ENCODE measurements at regions not wholly inside any gene's neighbourhood (a gene's known extent, or its start where the extent isn't known, plus 50 kb on each side); places are given as distances from the start of the nearest gene placed in this dataset.

DNA sequence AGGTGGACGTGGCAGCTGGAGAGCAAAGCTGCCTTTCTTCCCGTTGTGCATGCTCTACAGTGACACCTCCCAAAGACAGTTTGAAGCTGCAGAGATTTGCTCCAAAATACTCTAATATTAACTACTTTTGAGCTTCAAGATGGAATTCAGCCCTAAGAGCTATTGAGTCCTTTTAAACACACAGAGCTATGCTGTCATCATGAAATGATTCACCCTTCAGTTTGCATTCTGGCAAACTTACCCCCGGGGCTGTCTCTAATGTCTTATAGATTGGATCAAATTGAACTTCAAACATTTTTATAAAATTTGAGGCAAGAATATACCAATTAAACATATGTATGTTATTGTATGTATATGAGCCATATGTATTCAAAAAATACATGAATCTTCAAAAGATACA, 110.7 kb upstream of the EFEMP1 start:
- Histone ChIP-seq H3K79me2 (ENCODE audit: control insufficient read depth, insufficient read depth, low read length) (no peaks in the 10 kb centered on the region), H4K20me1 (ENCODE audit: control insufficient read depth, extremely low read depth, insufficient read depth, low read length) (no peaks in the 10 kb centered on the region), H3K9ac (ENCODE audit: control insufficient read depth, extremely low read depth, insufficient read depth, low read length) (no peak overlapping the region), H3K4me2 (ENCODE audit: control insufficient read depth, extremely low read depth, insufficient read depth, low read depth, low read length) (no peak overlapping the region), H3K36me3 (ENCODE audit: control insufficient read depth in 2 of 2, extremely low read depth in 1 of 2, insufficient read depth in 2 of 2, low read length in 2 of 2) (no peaks in the 10 kb centered on the region), H3K9me3 (ENCODE audit: control insufficient read depth, low read depth, low read length) (no peaks in the 10 kb centered on the region), H3K27ac (ENCODE audit: control insufficient read depth, insufficient read depth, low read length) (no peak overlapping the region), H3K9me1 (ENCODE audit: control insufficient read depth, extremely low read depth, insufficient read depth, low read length) (no peaks in the 10 kb centered on the region), H3K4me1 (ENCODE audit: control insufficient read depth, extremely low read depth, insufficient read depth, low read length) (no peaks in the 10 kb centered on the region), H2AFZ (ENCODE audit: control insufficient read depth, low read length) (no peak overlapping the region), H3K27me3 (ENCODE audit: control insufficient read depth, extremely low read depth, insufficient read depth, low read length) (no peaks in the 10 kb centered on the region), H3K4me3 (ENCODE audit: control insufficient read depth in 2 of 3, extremely low read depth in 1 of 3, insufficient read depth in 2 of 3, low read depth in 1 of 3, low read length in 3 of 3) (no peak overlapping the region)
- FAIRE-seq (no peak), DNase-seq (ENCODE audit: low read depth, low spot score) (no peak)
- dilution Hi-C loops (cut with MboI; ENCODE audit: extremely low pct_ligation_motif_present, low sequenced_read_pairs) = no loop called here
- no peak for TF ChIP-seq EZH2 (IDR thresholded peaks at IDR 0.05; ENCODE audit: low read length)
- TF ChIP-seq, protein P1, sequence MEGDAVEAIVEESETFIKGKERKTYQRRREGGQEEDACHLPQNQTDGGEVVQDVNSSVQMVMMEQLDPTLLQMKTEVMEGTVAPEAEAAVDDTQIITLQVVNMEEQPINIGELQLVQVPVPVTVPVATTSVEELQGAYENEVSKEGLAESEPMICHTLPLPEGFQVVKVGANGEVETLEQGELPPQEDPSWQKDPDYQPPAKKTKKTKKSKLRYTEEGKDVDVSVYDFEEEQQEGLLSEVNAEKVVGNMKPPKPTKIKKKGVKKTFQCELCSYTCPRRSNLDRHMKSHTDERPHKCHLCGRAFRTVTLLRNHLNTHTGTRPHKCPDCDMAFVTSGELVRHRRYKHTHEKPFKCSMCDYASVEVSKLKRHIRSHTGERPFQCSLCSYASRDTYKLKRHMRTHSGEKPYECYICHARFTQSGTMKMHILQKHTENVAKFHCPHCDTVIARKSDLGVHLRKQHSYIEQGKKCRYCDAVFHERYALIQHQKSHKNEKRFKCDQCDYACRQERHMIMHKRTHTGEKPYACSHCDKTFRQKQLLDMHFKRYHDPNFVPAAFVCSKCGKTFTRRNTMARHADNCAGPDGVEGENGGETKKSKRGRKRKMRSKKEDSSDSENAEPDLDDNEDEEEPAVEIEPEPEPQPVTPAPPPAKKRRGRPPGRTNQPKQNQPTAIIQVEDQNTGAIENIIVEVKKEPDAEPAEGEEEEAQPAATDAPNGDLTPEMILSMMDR (optimal IDR thresholded peaks at IDR 0.05 in 1 of 3, IDR thresholded peaks at IDR 0.05 in 1 of 3, conservative IDR thresholded peaks at IDR 0.05 in 1 of 3; ENCODE audit: extremely low read depth in 1 of 3, insufficient read depth in 2 of 3, low read length in 3 of 3) = no peak

DNA sequence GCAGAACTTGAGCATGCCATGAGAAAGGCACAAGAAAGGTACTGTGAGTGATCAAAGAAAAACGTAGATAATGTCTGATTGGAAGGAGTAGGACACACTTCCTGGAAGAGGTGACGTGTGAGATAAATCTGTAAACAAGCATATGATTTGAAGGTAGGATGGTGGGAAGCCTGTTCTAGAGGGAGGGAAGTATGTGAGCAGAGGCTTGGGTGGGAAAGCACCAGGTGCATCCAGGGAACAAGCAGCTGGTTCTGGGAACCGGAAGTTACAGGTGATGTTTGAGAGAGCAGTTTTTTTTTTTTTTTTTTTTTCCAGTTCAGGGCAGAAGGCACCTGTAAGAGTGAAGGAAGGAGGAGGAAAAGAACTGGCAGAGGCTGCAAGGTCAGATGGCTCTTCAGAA, 116.6 kb upstream of the EFEMP1 start:
- Histone ChIP-seq H3K4me1 (ENCODE audit: control insufficient read depth, extremely low read depth, insufficient read depth, low read length) (no peaks in the 10 kb centered on the region), H3K9ac (ENCODE audit: control insufficient read depth, extremely low read depth, insufficient read depth, low read length) (no peak overlapping the region), H3K27me3 (ENCODE audit: control insufficient read depth, extremely low read depth, insufficient read depth, low read length) (no peaks in the 10 kb centered on the region), H3K9me1 (ENCODE audit: control insufficient read depth, extremely low read depth, insufficient read depth, low read length) (no peaks in the 10 kb centered on the region), H3K4me2 (ENCODE audit: control insufficient read depth, extremely low read depth, insufficient read depth, low read depth, low read length) (no peak overlapping the region), H3K79me2 (ENCODE audit: control insufficient read depth, insufficient read depth, low read length) (no peaks in the 10 kb centered on the region), H3K36me3 (ENCODE audit: control insufficient read depth in 2 of 2, extremely low read depth in 1 of 2, insufficient read depth in 2 of 2, low read length in 2 of 2) (no peaks in the 10 kb centered on the region), H2AFZ (ENCODE audit: control insufficient read depth, low read length) (no peak overlapping the region), H4K20me1 (ENCODE audit: control insufficient read depth, extremely low read depth, insufficient read depth, low read length) (no peaks in the 10 kb centered on the region), H3K27ac (ENCODE audit: control insufficient read depth, insufficient read depth, low read length) (no peak overlapping the region), H3K9me3 (ENCODE audit: control insufficient read depth, low read depth, low read length) (no peaks in the 10 kb centered on the region), H3K4me3 (ENCODE audit: control insufficient read depth in 2 of 3, extremely low read depth in 1 of 3, insufficient read depth in 2 of 3, low read depth in 1 of 3, low read length in 3 of 3) (no peak overlapping the region)
- no peak for FAIRE-seq
- TF ChIP-seq EZH2 (IDR thresholded peaks at IDR 0.05; ENCODE audit: low read length) = no peak
- TF ChIP-seq, protein P1 (optimal IDR thresholded peaks at IDR 0.05 in 1 of 3, IDR thresholded peaks at IDR 0.05 in 1 of 3, conservative IDR thresholded peaks at IDR 0.05 in 1 of 3; ENCODE audit: extremely low read depth in 1 of 3, insufficient read depth in 2 of 3, low read length in 3 of 3) = no peak
- no peak for DNase-seq (ENCODE audit: low read depth, low spot score)
- dilution Hi-C loops (cut with MboI; ENCODE audit: extremely low pct_ligation_motif_present, low sequenced_read_pairs) = no loop called here
